ENCODE measurements at regions not wholly inside any gene's neighbourhood (a gene's known extent, or its start where the extent isn't known, plus 50 kb on each side); places are given as distances from the start of the nearest gene placed in this dataset.

GRCh38 chr7:131911112-131911511, 354.7 kb upstream of the PODXL start:
- H3K4me3 Mint-ChIP-seq, result no peak overlapping the region
- H3K27me3 Mint-ChIP-seq (ENCODE audit: insufficient read depth), result peaks cover 22% of the 10 kb centered on the region
- no peaks in the 10 kb centered on the region for H3K36me3 Mint-ChIP-seq (ENCODE audit: low read depth)
- H3K27ac Mint-ChIP-seq, result no peak overlapping the region
- no peak for DNase-seq (ENCODE audit: low spot score)
- intact Hi-C loops (cut with micrococcal nuclease), result no loop called here
- no peaks in the 10 kb centered on the region for H3K4me1 Mint-ChIP-seq (ENCODE audit: low read depth)
- peaks cover 4% of the 10 kb centered on the region for H3K9me3 Mint-ChIP-seq

- peaks cover 4% of the 10 kb centered on the region for H3K9me3 Mint-ChIP-seq
- no peak for DNase-seq (ENCODE audit: low spot score)
- no peaks in the 10 kb centered on the region for H3K4me1 Mint-ChIP-seq (ENCODE audit: low read depth)
- intact Hi-C loops (cut with micrococcal nuclease), result no loop called here
- H3K27ac Mint-ChIP-seq, result no peak overlapping the region
- H3K36me3 Mint-ChIP-seq (ENCODE audit: low read depth), result no peaks in the 10 kb centered on the region
- H3K4me3 Mint-ChIP-seq, result no peak overlapping the region
- peaks cover 22% of the 10 kb centered on the region for H3K27me3 Mint-ChIP-seq (ENCODE audit: insufficient read depth)
Observed at GRCh38 chr7:131909151-131909768, 352.8 kb upstream of the PODXL start.

- H3K4me1 Mint-ChIP-seq (ENCODE audit: low read depth), result no peaks in the 10 kb centered on the region
- H3K36me3 Mint-ChIP-seq (ENCODE audit: low read depth), result no peaks in the 10 kb centered on the region
- peaks cover 23% of the 10 kb centered on the region for H3K27me3 Mint-ChIP-seq (ENCODE audit: insufficient read depth)
- no peak overlapping the region for H3K27ac Mint-ChIP-seq
- H3K9me3 Mint-ChIP-seq, result peaks cover 4% of the 10 kb centered on the region
- intact Hi-C loops (cut with micrococcal nuclease), result no loop called here
- no peak for DNase-seq (ENCODE audit: low spot score)
- H3K4me3 Mint-ChIP-seq, result no peak overlapping the region
Observed at GRCh38 chr7:131908714-131909113, 352.3 kb upstream of the PODXL start.

GRCh38 chr7:131905471-131905973, 349.1 kb upstream of the PODXL start:
- no peak overlapping the region for H3K4me3 Mint-ChIP-seq
- peaks cover 4% of the 10 kb centered on the region for H3K9me3 Mint-ChIP-seq
- no peaks in the 10 kb centered on the region for H3K36me3 Mint-ChIP-seq (ENCODE audit: low read depth)
- no peak overlapping the region for H3K27ac Mint-ChIP-seq
- H3K4me1 Mint-ChIP-seq (ENCODE audit: low read depth), result no peaks in the 10 kb centered on the region
- DNase-seq (ENCODE audit: low spot score), result no peak
- intact Hi-C loops (cut with micrococcal nuclease), result no loop called here
- H3K27me3 Mint-ChIP-seq (ENCODE audit: insufficient read depth), result peaks cover 18% of the 10 kb centered on the region

GRCh38 chr7:131904760-131905327, 348.4 kb upstream of the PODXL start:
- no peaks in the 10 kb centered on the region for H3K9me3 Mint-ChIP-seq
- DNase-seq (ENCODE audit: low spot score), result no peak
- H3K4me3 Mint-ChIP-seq, result no peak overlapping the region
- no peaks in the 10 kb centered on the region for H3K4me1 Mint-ChIP-seq (ENCODE audit: low read depth)
- H3K27me3 Mint-ChIP-seq (ENCODE audit: insufficient read depth), result peaks cover 15% of the 10 kb centered on the region
- H3K36me3 Mint-ChIP-seq (ENCODE audit: low read depth), result no peaks in the 10 kb centered on the region
- no peak overlapping the region for H3K27ac Mint-ChIP-seq
- intact Hi-C loops (cut with micrococcal nuclease), result no loop called here

- peaks cover 8% of the 10 kb centered on the region for H3K27me3 Mint-ChIP-seq (ENCODE audit: insufficient read depth)
- intact Hi-C loops (cut with micrococcal nuclease), result no loop called here
Observed at GRCh38 chr7:131903315-131903714, 346.9 kb upstream of the PODXL start.

GRCh38 chr7:131900785-131901287, 344.4 kb upstream of the PODXL start:
- Mint-ChIP-seq H3K27ac (no peak overlapping the region), H3K36me3 (ENCODE audit: low read depth) (no peaks in the 10 kb centered on the region), H3K4me1 (ENCODE audit: low read depth) (no peaks in the 10 kb centered on the region), H3K27me3 (ENCODE audit: insufficient read depth) (peaks cover 1% of the 10 kb centered on the region), H3K9me3 (no peaks in the 10 kb centered on the region), H3K4me3 (no peak overlapping the region)
- intact Hi-C loops (cut with micrococcal nuclease), result no loop called here
- DNase-seq (ENCODE audit: low spot score), result no peak

More at GRCh38 chr7:131903315-131903714, 346.9 kb upstream of the PODXL start:
- no peaks in the 10 kb centered on the region for H3K4me1 Mint-ChIP-seq (ENCODE audit: low read depth)
- no peaks in the 10 kb centered on the region for H3K36me3 Mint-ChIP-seq (ENCODE audit: low read depth)
- H3K4me3 Mint-ChIP-seq, result no peak overlapping the region
- no peaks in the 10 kb centered on the region for H3K9me3 Mint-ChIP-seq
- H3K27ac Mint-ChIP-seq, result no peak overlapping the region
- no peak for DNase-seq (ENCODE audit: low spot score)

GRCh38 chr7:131899271-131900030, 343.0 kb upstream of the PODXL start:
- no peak for DNase-seq (ENCODE audit: low spot score)
- Mint-ChIP-seq H3K9me3 (no peaks in the 10 kb centered on the region), H3K36me3 (ENCODE audit: low read depth) (no peaks in the 10 kb centered on the region), H3K4me3 (no peak overlapping the region), H3K4me1 (ENCODE audit: low read depth) (no peaks in the 10 kb centered on the region), H3K27ac (no peak overlapping the region), H3K27me3 (ENCODE audit: insufficient read depth) (peaks cover 1% of the 10 kb centered on the region)
- intact Hi-C loops (cut with micrococcal nuclease), result no loop called here

GRCh38 chr7:131898418-131898817, 342.0 kb upstream of the PODXL start:
- no peaks in the 10 kb centered on the region for H3K9me3 Mint-ChIP-seq
- intact Hi-C loops (cut with micrococcal nuclease), result no loop called here
- no peak overlapping the region for H3K4me3 Mint-ChIP-seq
- H3K36me3 Mint-ChIP-seq (ENCODE audit: low read depth), result no peaks in the 10 kb centered on the region
- H3K27ac Mint-ChIP-seq, result no peak overlapping the region
- no peak for DNase-seq (ENCODE audit: low spot score)
- H3K4me1 Mint-ChIP-seq (ENCODE audit: low read depth), result no peaks in the 10 kb centered on the region
- H3K27me3 Mint-ChIP-seq (ENCODE audit: insufficient read depth), result no peaks in the 10 kb centered on the region

GRCh38 chr7:131897790-131898165, 341.4 kb upstream of the PODXL start:
- Mint-ChIP-seq H3K27me3 (ENCODE audit: insufficient read depth) (no peaks in the 10 kb centered on the region), H3K4me3 (no peak overlapping the region), H3K36me3 (ENCODE audit: low read depth) (no peaks in the 10 kb centered on the region), H3K27ac (no peak overlapping the region), H3K9me3 (no peaks in the 10 kb centered on the region), H3K4me1 (ENCODE audit: low read depth) (no peaks in the 10 kb centered on the region)
- no peak for DNase-seq (ENCODE audit: low spot score)
- intact Hi-C loops (cut with micrococcal nuclease), result no loop called here

GRCh38 chr7:131897016-131897789, 340.8 kb upstream of the PODXL start:
- no peak overlapping the region for H3K4me3 Mint-ChIP-seq
- no peaks in the 10 kb centered on the region for H3K4me1 Mint-ChIP-seq (ENCODE audit: low read depth)
- H3K36me3 Mint-ChIP-seq (ENCODE audit: low read depth), result no peaks in the 10 kb centered on the region
- DNase-seq (ENCODE audit: low spot score), result no peak
- no peak overlapping the region for H3K27ac Mint-ChIP-seq
- intact Hi-C loops (cut with micrococcal nuclease), result no loop called here
- no peaks in the 10 kb centered on the region for H3K9me3 Mint-ChIP-seq
- H3K27me3 Mint-ChIP-seq (ENCODE audit: insufficient read depth), result no peaks in the 10 kb centered on the region

- no peaks in the 10 kb centered on the region for H3K36me3 Mint-ChIP-seq (ENCODE audit: low read depth)
- no peaks in the 10 kb centered on the region for H3K27me3 Mint-ChIP-seq (ENCODE audit: insufficient read depth)
- H3K9me3 Mint-ChIP-seq, result no peaks in the 10 kb centered on the region
- no peaks in the 10 kb centered on the region for H3K4me1 Mint-ChIP-seq (ENCODE audit: low read depth)
- intact Hi-C loops (cut with micrococcal nuclease), result no loop called here
- DNase-seq (ENCODE audit: low spot score), result no peak
- H3K27ac Mint-ChIP-seq, result no peak overlapping the region
- H3K4me3 Mint-ChIP-seq, result no peak overlapping the region
Observed at GRCh38 chr7:131896165-131896863, 339.9 kb upstream of the PODXL start.

All from activated T-helper 1 cell treated with anti-CD3 and anti-CD28 coated beads, Interleukin-12 subunit alpha, Interleukin-12 subunit beta, Interleukin-2, Interleukin-4 antibody, amounts not matched to agents 30 ng/mL and 10 ng/mL and 1 ng/mL, durations not matched to agents 14 hours and 24 hours and 36 hours (primary cell).